AG04450 (cell line): ENCODE measurements at regions not wholly inside any gene's neighbourhood (a gene's known extent, or its start where the extent isn't known, plus 50 kb on each side); places are given as distances from the start of the nearest gene placed in this dataset.
A peak's percentile ranks its signal among the peaks of the same experiment; 100 is the strongest.

ENCODE experiments used
- CTCF ChIA-PET: fragments of 300-600, 350-600 bp; formaldehyde crosslinking; extraction: SDS; loops from one replicate; lab custom pipeline; 2022; ENCODE audit warnings: antibody characterized with exemption, inconsistent platforms; lab: Charles Lee
- POLR2A ChIA-PET: fragments of 350-600 bp; formaldehyde crosslinking; extraction: SDS; loops from one replicate; lab custom pipeline; 2021; ENCODE audit warnings: antibody characterized with exemption, inconsistent platforms; lab: Yijun Ruan, JAX
- DNase-seq: peaks from one replicate; pipeline ENCODE4 v3.0.0-alpha.2; 2011; ENCODE audit warnings: low read depth, low spot score
- H3K27ac ChIP-seq: one replicate; pipeline ENCODE4 v1.5.1; 2012; ENCODE audit warnings: low read depth, low read length, control low read depth
- H3K27me3 ChIP-seq: one replicate; pipeline ENCODE4 v1.6.0; 2012; ENCODE audit warnings: low read length; ENCODE audit not compliant: control insufficient read depth, insufficient read depth
- H3K4me3 ChIP-seq: 2 replicates; pipeline ENCODE4 v1.5.1; 2011; ENCODE audit warnings: mild to moderate bottlenecking, low read depth, low read length, control low read depth
- H3K9me3 ChIP-seq: 2 replicates; pipeline ENCODE4 v1.5.1; 2012; ENCODE audit warnings: low read length; ENCODE audit not compliant: control insufficient read depth, insufficient read depth
- CTCF ChIP-seq: IDR thresholded peaks from 2 replicates; pipeline ENCODE4 v1.5.1; 2011; ENCODE audit warnings: low read depth, low read length, control low read depth, inconsistent platforms

- DNase-seq, result no peak
Measured at GRCh38 chr9:91496351-91496750, 72.7 kb upstream of the NFIL3 start.

GRCh38 chr9:91495450-91495849 lies 71.8 kb upstream of the NFIL3 start:
- Histone ChIP-seq H3K4me3 (0 out of 2 replicates have a peak overlapping the region, but pooled peaks have one; percentile 17), H3K27me3 (no peaks in the 10 kb centered on the region), H3K27ac (peak overlapping the region; percentile 87), H3K9me3 (no peaks in the 10 kb centered on the region; the same call in 1 of the 2 replicates)
- TF ChIP-seq CTCF, result no peak
- CTCF ChIA-PET, result interaction anchor here (0.7 to 1.0 kb wide), 2 partner anchors 230 to 581 kb away, joined by 3 read pairs; no protein-coding TSS in a partner anchor
- peak; percentile 90 for DNase-seq
- POLR2A ChIA-PET, result interaction anchor here (0.7 to 1.6 kb wide), 3 partner anchors 19 to 72 kb away, joined by 4 to 6 read pairs (median 5); partner anchors contain the start of gene NFIL3

More at GRCh38 chr9:91496351-91496750, 72.7 kb upstream of the NFIL3 start:
- Histone ChIP-seq H3K4me3 (no peak overlapping the region), H3K27ac (peak overlapping the region; percentile 40), H3K9me3 (no peaks in the 10 kb centered on the region; the same call in 1 of the 2 replicates), H3K27me3 (no peaks in the 10 kb centered on the region)
- CTCF ChIA-PET, result interaction anchor here (1.0 kb wide), 1 partner anchor 582 kb away, joined by 3 read pairs; no protein-coding TSS in a partner anchor
- POLR2A ChIA-PET, result interaction anchor here (1.6 kb wide), 1 partner anchor 36 kb away, joined by 4 read pairs; no protein-coding TSS in a partner anchor
- no peak for TF ChIP-seq CTCF

- no peaks in the 10 kb centered on the region; the same call in 1 of the 2 replicates for H3K9me3 ChIP-seq
- ChIA-PET CTCF (interaction anchor here (1.0 kb wide), 1 partner anchor 579 kb away, joined by 3 read pairs; no protein-coding TSS in a partner anchor), POLR2A (interaction anchor here (1.0 to 1.6 kb wide), 2 partner anchors 37 to 71 kb away, joined by 4 to 5 read pairs; partner anchors contain the start of gene NFIL3)
- no peak for DNase-seq
- H3K4me3 ChIP-seq, result no peak overlapping the region
- H3K27me3 ChIP-seq, result no peaks in the 10 kb centered on the region
- H3K27ac ChIP-seq, result peak overlapping the region; percentile 87
- TF ChIP-seq CTCF, result no peak
Measured at GRCh38 chr9:91494751-91495150, 71.1 kb upstream of the NFIL3 start.

GRCh38 chr9:91492237-91492636 lies 68.6 kb upstream of the NFIL3 start:
- CTCF ChIA-PET, result no interaction called here
- POLR2A ChIA-PET, result no interaction called here
- no peak for TF ChIP-seq CTCF

GRCh38 chr9:91491624-91492023 lies 68.0 kb upstream of the NFIL3 start:
- CTCF ChIA-PET, result no interaction called here

More at GRCh38 chr9:91492237-91492636, 68.6 kb upstream of the NFIL3 start:
- Histone ChIP-seq H3K27ac (no peak overlapping the region), H3K27me3 (no peaks in the 10 kb centered on the region), H3K4me3 (no peak overlapping the region), H3K9me3 (no peaks in the 10 kb centered on the region; the same call in 1 of the 2 replicates)
- no peak for DNase-seq

More at GRCh38 chr9:91491624-91492023, 68.0 kb upstream of the NFIL3 start:
- H3K4me3 ChIP-seq, result no peak overlapping the region
- POLR2A ChIA-PET, result no interaction called here
- H3K9me3 ChIP-seq, result no peaks in the 10 kb centered on the region; the same call in 1 of the 2 replicates
- no peak for DNase-seq
- no peak overlapping the region for H3K27ac ChIP-seq
- H3K27me3 ChIP-seq, result no peaks in the 10 kb centered on the region
- TF ChIP-seq CTCF, result no peak
